OCI-LY7 (cell line): ENCODE measurements at regions not wholly inside any gene's neighbourhood (a gene's known extent, or its start where the extent isn't known, plus 50 kb on each side); places are given as distances from the start of the nearest gene placed in this dataset.

Source experiments
- BruUV-seq: library from RNA; stranded (reverse); fragments of 400-500 nt; replicated peaks from 2 replicates; lab custom pipeline; 2021; lab: Mats Ljungman, UMichigan
- CTCF ChIA-PET: fragments of 300-600 bp; sonication (Branson Sonifier 250); formaldehyde crosslinking; loops from one replicate; lab custom pipeline; 2022; ENCODE audit warnings: antibody characterized with exemption; ENCODE audit not compliant: unreplicated experiment; lab: Charles Lee
- POLR2A ChIA-PET: fragments of 300-600 bp; sonication (Branson Sonifier 250); formaldehyde crosslinking; loops from one replicate; lab custom pipeline; 2022; ENCODE audit warnings: antibody characterized with exemption; lab: Charles Lee
- DNase-seq: peaks from one replicate; pipeline ENCODE4 v3.0.0-alpha.2; 2015; ENCODE audit warnings: low spot score
- H2AFZ ChIP-seq: fragments of 200-600 bp; sonication (generic), shearing (Covaris generic); 2 replicates; pipeline ENCODE4 v1.6.1; 2014; ENCODE audit warnings: mild to moderate bottlenecking, antibody characterized with exemption, low read length, moderate library complexity
- H3K27ac ChIP-seq: fragments of 200-600 bp; sonication (generic); 2 replicates; pipeline ENCODE4 v1.5.1; 2014; ENCODE audit warnings: mixed run types, low read depth, mild to moderate bottlenecking, moderate library complexity, low read length, inconsistent platforms; ENCODE audit not compliant: poor library complexity, severe bottlenecking
- H3K36me3 ChIP-seq: fragments of 200-600 bp; sonication (generic); 2 replicates; pipeline ENCODE4 v1.6.1; 2014; ENCODE audit warnings: mild to moderate bottlenecking, antibody characterized with exemption, low read length, moderate library complexity, mixed read lengths; ENCODE audit not compliant: insufficient read depth
- H3K4me1 ChIP-seq: fragments of 200-600 bp; sonication (generic); 2 replicates; pipeline ENCODE4 v1.5.1; 2014; ENCODE audit warnings: mild to moderate bottlenecking, low read length; ENCODE audit not compliant: insufficient read depth, poor library complexity, severe bottlenecking
- H3K4me2 ChIP-seq: fragments of 200-600 bp; sonication (generic); 2 replicates; pipeline ENCODE4 v1.6.1; 2014; ENCODE audit warnings: mild to moderate bottlenecking, low read length
- H3K4me3 ChIP-seq: fragments of 200-600 bp; sonication (generic); 2 replicates; pipeline ENCODE4 v1.5.1; 2014; ENCODE audit warnings: mild to moderate bottlenecking, low read depth, low read length; ENCODE audit not compliant: poor library complexity, severe bottlenecking
- H3K79me2 ChIP-seq: fragments of 200-600 bp; sonication (generic); 2 replicates; pipeline ENCODE4 v1.6.1; 2016; ENCODE audit warnings: low read depth, mild to moderate bottlenecking, low read length, moderate library complexity, mixed read lengths; ENCODE audit not compliant: insufficient read depth
- H3K9me2 ChIP-seq: fragments of 200-600 bp; sonication (generic); 2 replicates; pipeline ENCODE4 v1.6.1; 2016; ENCODE audit warnings: mild to moderate bottlenecking, low read length, mixed read lengths; ENCODE audit not compliant: insufficient read depth
- H3K9me3 ChIP-seq: fragments of 200-600 bp; sonication (generic); 2 replicates; pipeline ENCODE4 v1.6.1; 2014; ENCODE audit warnings: mild to moderate bottlenecking, mixed run types, low read length, mixed read lengths
- H4K20me1 ChIP-seq: fragments of 200-600 bp; sonication (generic); 2 replicates; pipeline ENCODE4 v1.6.1; 2014; ENCODE audit warnings: mild to moderate bottlenecking, antibody characterized with exemption, low read length, moderate library complexity, mixed read lengths; ENCODE audit not compliant: insufficient read depth
- EZH2phosphoT487 ChIP-seq: fragments of 200-600 bp; sonication (generic); IDR thresholded peaks from 2 replicates; pipeline ENCODE4 v1.6.1; 2018; ENCODE audit warnings: low read depth, borderline replicate concordance, mild to moderate bottlenecking, mixed run types, antibody characterized with exemption, low read length, moderate library complexity, mixed read lengths
- intact Hi-C: fragments of 100-400 bp; cut with micrococcal nuclease; formaldehyde crosslinking; loops from one replicate; pipeline ENCODE4 v1.10.0; 2022; ENCODE audit not compliant: unreplicated experiment
- TF ChIP-seq, protein P1 (sequence below): fragments of 200-600 bp; sonication (generic); conservative IDR thresholded peaks from 2 replicates; pipeline ENCODE4 v1.5.1; 2014; ENCODE audit warnings: mild to moderate bottlenecking, antibody characterized with exemption, low read length, moderate library complexity, mixed read lengths

GRCh38 chr15:53434174-53434678 is 325.2 kb downstream of the WDR72 start:
- Histone ChIP-seq H3K4me2 (no peak overlapping the region), H3K9me3 (no peaks in the 10 kb centered on the region), H3K79me2 (no peaks in the 10 kb centered on the region), H2AFZ (no peak overlapping the region), H3K4me3 (no peak overlapping the region), H4K20me1 (no peaks in the 10 kb centered on the region), H3K4me1 (no peaks in the 10 kb centered on the region), H3K36me3 (no peaks in the 10 kb centered on the region), H3K9me2 (no peaks in the 10 kb centered on the region), H3K27ac (no peak overlapping the region)
- DNase-seq, result no peak
- intact Hi-C loops, result no loop called here
- BruUV-seq, result no TSS peak
- CTCF ChIA-PET, result no interaction called here
- TF ChIP-seq EZH2phosphoT487, result no peak
- POLR2A ChIA-PET, result no interaction called here

- Histone ChIP-seq H3K9me3 (no peaks in the 10 kb centered on the region), H3K79me2 (no peaks in the 10 kb centered on the region), H3K4me2 (no peak overlapping the region), H3K36me3 (no peaks in the 10 kb centered on the region), H3K4me3 (no peak overlapping the region), H3K9me2 (no peaks in the 10 kb centered on the region), H2AFZ (no peak overlapping the region), H4K20me1 (no peaks in the 10 kb centered on the region), H3K27ac (no peak overlapping the region), H3K4me1 (no peaks in the 10 kb centered on the region)
- BruUV-seq, result no TSS peak
- no peak for DNase-seq
- POLR2A ChIA-PET, result no interaction called here
- CTCF ChIA-PET, result no interaction called here
- TF ChIP-seq, protein P1, sequence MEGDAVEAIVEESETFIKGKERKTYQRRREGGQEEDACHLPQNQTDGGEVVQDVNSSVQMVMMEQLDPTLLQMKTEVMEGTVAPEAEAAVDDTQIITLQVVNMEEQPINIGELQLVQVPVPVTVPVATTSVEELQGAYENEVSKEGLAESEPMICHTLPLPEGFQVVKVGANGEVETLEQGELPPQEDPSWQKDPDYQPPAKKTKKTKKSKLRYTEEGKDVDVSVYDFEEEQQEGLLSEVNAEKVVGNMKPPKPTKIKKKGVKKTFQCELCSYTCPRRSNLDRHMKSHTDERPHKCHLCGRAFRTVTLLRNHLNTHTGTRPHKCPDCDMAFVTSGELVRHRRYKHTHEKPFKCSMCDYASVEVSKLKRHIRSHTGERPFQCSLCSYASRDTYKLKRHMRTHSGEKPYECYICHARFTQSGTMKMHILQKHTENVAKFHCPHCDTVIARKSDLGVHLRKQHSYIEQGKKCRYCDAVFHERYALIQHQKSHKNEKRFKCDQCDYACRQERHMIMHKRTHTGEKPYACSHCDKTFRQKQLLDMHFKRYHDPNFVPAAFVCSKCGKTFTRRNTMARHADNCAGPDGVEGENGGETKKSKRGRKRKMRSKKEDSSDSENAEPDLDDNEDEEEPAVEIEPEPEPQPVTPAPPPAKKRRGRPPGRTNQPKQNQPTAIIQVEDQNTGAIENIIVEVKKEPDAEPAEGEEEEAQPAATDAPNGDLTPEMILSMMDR, result no peak
- TF ChIP-seq EZH2phosphoT487, result no peak
- intact Hi-C loops, result no loop called here
Observed at GRCh38 chr15:53416219-53416940, 343.1 kb downstream of the WDR72 start.

DNA sequence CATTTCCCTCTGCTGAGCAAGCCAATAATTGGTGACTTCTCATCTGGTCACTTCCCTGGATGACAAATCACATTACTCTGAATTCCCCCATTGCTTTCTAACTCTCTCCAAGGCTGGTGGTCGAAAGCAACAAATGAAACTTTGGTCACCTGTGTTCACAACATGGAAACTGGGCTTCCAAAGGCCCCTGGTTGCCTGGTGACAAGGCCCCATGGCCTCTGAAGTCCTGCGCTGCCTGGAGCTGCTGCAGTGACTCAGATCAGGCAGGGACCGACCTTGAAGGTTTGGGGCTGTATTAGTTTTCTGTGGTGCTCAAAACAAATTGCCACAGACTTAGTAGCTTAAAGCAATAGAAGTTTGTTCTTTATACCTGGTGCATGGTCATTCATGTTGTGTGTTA is 345.3 kb downstream of the WDR72 start:
- intact Hi-C loops, result no loop called here
- Histone ChIP-seq H3K4me3 (no peak overlapping the region), H2AFZ (no peak overlapping the region), H3K27ac (no peak overlapping the region), H3K36me3 (no peaks in the 10 kb centered on the region), H3K9me3 (no peaks in the 10 kb centered on the region), H3K9me2 (no peaks in the 10 kb centered on the region), H3K79me2 (no peaks in the 10 kb centered on the region), H4K20me1 (no peaks in the 10 kb centered on the region), H3K4me2 (no peak overlapping the region), H3K4me1 (no peaks in the 10 kb centered on the region)
- POLR2A ChIA-PET, result no interaction called here
- DNase-seq, result no peak
- CTCF ChIA-PET, result no interaction called here
- TF ChIP-seq, protein P1, result no peak
- TF ChIP-seq EZH2phosphoT487, result no peak
- BruUV-seq, result no TSS peak
